GM23338 (cell line): ENCODE measurements at regions not wholly inside any gene's neighbourhood (a gene's known extent, or its start where the extent isn't known, plus 50 kb on each side); places are given as distances from the start of the nearest gene placed in this dataset.

ENCODE experiments used
- ATAC-seq: fragments of 200-7000 bp; cut with Tn5 transposase; 3 replicates; pipeline ENCODE4 v1.9.1; 2020
- DNase-seq: peaks from one replicate; pipeline ENCODE4 v3.0.0-alpha.2; 2015; ENCODE audit warnings: low spot score
- H2AFZ ChIP-seq: fragments of 200-600 bp; sonication (generic); 2 replicates; pipeline ENCODE4 v1.8.0; 2016; ENCODE audit warnings: antibody characterized with exemption, mild to moderate bottlenecking, moderate library complexity
- H3F3A ChIP-seq: fragments of 200-600 bp; sonication (generic); replicated peaks from 2 replicates; pipeline ENCODE4 v1.8.0; 2017; ENCODE audit warnings: antibody characterized with exemption, mixed run types, low read depth
- H3K27ac ChIP-seq: fragments of 200-600 bp; sonication (generic); 2 replicates; pipeline ENCODE4 v1.6.1; 2016; ENCODE audit warnings: low read depth
- H3K27me3 ChIP-seq: fragments of 200-600 bp; sonication (generic); 2 replicates; pipeline ENCODE4 v1.8.0; 2016; ENCODE audit warnings: mild to moderate bottlenecking, mixed run types, moderate library complexity; ENCODE audit not compliant: insufficient read depth
- H3K36me3 ChIP-seq: fragments of 200-600 bp; sonication (generic); 2 replicates; pipeline ENCODE4 v1.8.0; 2016; ENCODE audit warnings: mild to moderate bottlenecking; ENCODE audit not compliant: insufficient read depth
- H3K4me1 ChIP-seq: fragments of 200-600 bp; sonication (generic); 2 replicates; pipeline ENCODE4 v1.8.0; 2016; ENCODE audit warnings: mild to moderate bottlenecking, moderate library complexity; ENCODE audit not compliant: insufficient read depth
- H3K4me2 ChIP-seq: fragments of 200-600 bp; sonication (generic); 2 replicates; pipeline ENCODE4 v1.7.1; 2017; ENCODE audit warnings: mixed run types
- H3K4me3 ChIP-seq: fragments of 200-600 bp; sonication (generic); 2 replicates; pipeline ENCODE4 v1.6.1; 2016; ENCODE audit warnings: mixed run types
- H3K79me2 ChIP-seq: fragments of 200-600 bp; sonication (generic); replicated peaks from 2 replicates; pipeline ENCODE4 v1.8.0; 2017; ENCODE audit warnings: mild to moderate bottlenecking; ENCODE audit not compliant: insufficient read depth
- H3K9me2 ChIP-seq: fragments of 200-600 bp; sonication (generic); 2 replicates; pipeline ENCODE4 v1.8.0; 2017; ENCODE audit not compliant: insufficient read depth
- H4K20me1 ChIP-seq: fragments of 200-600 bp; sonication (generic); replicated peaks from 2 replicates; pipeline ENCODE4 v1.8.0; 2017; ENCODE audit warnings: mild to moderate bottlenecking; ENCODE audit not compliant: insufficient read depth
- H3K27ac Mint-ChIP-seq: 2 replicates; pipeline ENCODE4 v1.8.0; 2020; ENCODE audit warnings: inconsistent platforms, mild to moderate bottlenecking, moderate library complexity, mixed read lengths
- H3K27me3 Mint-ChIP-seq: 3 replicates; pipeline ENCODE4 v1.8.0; 2022; ENCODE audit warnings: low read depth, mild to moderate bottlenecking, moderate library complexity, mixed read lengths, inconsistent platforms; ENCODE audit not compliant: insufficient read depth, poor library complexity
- H3K36me3 Mint-ChIP-seq: 3 replicates; pipeline ENCODE4 v1.8.0; 2021; ENCODE audit warnings: low read depth, mild to moderate bottlenecking, inconsistent platforms, moderate library complexity, mixed read lengths
- H3K4me1 Mint-ChIP-seq: 3 replicates; pipeline ENCODE4 v1.8.0; 2020; ENCODE audit warnings: mild to moderate bottlenecking, inconsistent platforms, mixed read lengths
- H3K4me3 Mint-ChIP-seq: 3 replicates; pipeline ENCODE4 v1.8.0; 2021; ENCODE audit warnings: moderate library complexity, mild to moderate bottlenecking, inconsistent platforms, mixed read lengths
- H3K9me3 Mint-ChIP-seq: 3 replicates; pipeline ENCODE4 v1.8.0; 2020; ENCODE audit warnings: moderate library complexity, mild to moderate bottlenecking, inconsistent platforms, mixed read lengths
- CTCF ChIP-seq, 2 experiments: fragments of 200-600 bp in 1 of 2; sonication (generic) in 1 of 2; conservative IDR thresholded peaks; 2 replicates each; pipeline versions ENCODE4 v1.5.1 to v1.6.1; 2016 to 2017; ENCODE audit warnings: antibody characterized with exemption in 2 of 2, low read depth in 2 of 2, mild to moderate bottlenecking in 2 of 2, moderate library complexity in 1 of 2
- EZH2 ChIP-seq: fragments of 200-600 bp; sonication (generic); IDR thresholded peaks from one replicate; pipeline ENCODE4 v1.8.0; 2017; ENCODE audit warnings: antibody characterized with exemption, mild to moderate bottlenecking, low read depth; ENCODE audit not compliant: unreplicated experiment
- EZH2phosphoT487 ChIP-seq: fragments of 200-600 bp; sonication (generic); IDR thresholded peaks from one replicate; pipeline ENCODE4 v1.8.1; 2018; ENCODE audit warnings: antibody characterized with exemption; ENCODE audit not compliant: unreplicated experiment
- NANOG ChIP-seq: IDR thresholded peaks from 2 replicates; pipeline ENCODE4 v1.6.1; 2016; ENCODE audit warnings: antibody characterized with exemption, borderline replicate concordance
- POLR2AphosphoS5 ChIP-seq: IDR thresholded peaks from 2 replicates; pipeline ENCODE4 v1.6.1; 2016; ENCODE audit warnings: antibody characterized with exemption, low read depth
- ZNF114 ChIP-seq: fragments of 250-450 bp; sonication (Bioruptor Pico); IDR thresholded peaks from 2 replicates; pipeline ENCODE4 v1.5.0; 2020; ENCODE audit warnings: mild to moderate bottlenecking, moderate library complexity
- ZNF331 ChIP-seq: fragments of 250-450 bp; sonication (Bioruptor Pico); IDR thresholded peaks from 2 replicates; pipeline ENCODE4 v1.5.0; 2020; ENCODE audit warnings: low read depth, mild to moderate bottlenecking, moderate library complexity
- ZNF462 ChIP-seq: fragments of 250-450 bp; sonication (Bioruptor Pico); IDR thresholded peaks from 2 replicates; pipeline ENCODE4 v1.5.0; 2020; ENCODE audit warnings: mild to moderate bottlenecking, moderate library complexity
- TF ChIP-seq, protein P1 (sequence below): IDR thresholded peaks from 2 replicates; pipeline ENCODE4 v1.6.1; 2016; ENCODE audit warnings: antibody characterized with exemption
- TF ChIP-seq, protein P2 (sequence below): IDR thresholded peaks from one replicate; pipeline ENCODE4 v1.6.1; 2018; ENCODE audit warnings: antibody characterized with exemption; ENCODE audit not compliant: unreplicated experiment

GRCh38 chr2:59566739-59567138 lies 986.7 kb downstream of the BCL11A start (continued):
- TF ChIP-seq ZNF462 (CRISPR knock-in tag) (no peak), ZNF114 (CRISPR knock-in tag) (no peak), ZNF331 (no peak), NANOG (no peak), EZH2phosphoT487 (no peak), EZH2 (no peak)
- TF ChIP-seq, protein P1, sequence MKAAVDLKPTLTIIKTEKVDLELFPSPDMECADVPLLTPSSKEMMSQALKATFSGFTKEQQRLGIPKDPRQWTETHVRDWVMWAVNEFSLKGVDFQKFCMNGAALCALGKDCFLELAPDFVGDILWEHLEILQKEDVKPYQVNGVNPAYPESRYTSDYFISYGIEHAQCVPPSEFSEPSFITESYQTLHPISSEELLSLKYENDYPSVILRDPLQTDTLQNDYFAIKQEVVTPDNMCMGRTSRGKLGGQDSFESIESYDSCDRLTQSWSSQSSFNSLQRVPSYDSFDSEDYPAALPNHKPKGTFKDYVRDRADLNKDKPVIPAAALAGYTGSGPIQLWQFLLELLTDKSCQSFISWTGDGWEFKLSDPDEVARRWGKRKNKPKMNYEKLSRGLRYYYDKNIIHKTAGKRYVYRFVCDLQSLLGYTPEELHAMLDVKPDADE: no peak

- H3K36me3 Mint-ChIP-seq: no peaks in the 10 kb centered on the region
- Histone ChIP-seq H3K4me2 (peak overlapping the region; percentile 41), H3K27ac (no peak overlapping the region), H3K9me2 (no peaks in the 10 kb centered on the region; the same call in 1 of the 2 replicates), H3K4me1 (peaks cover 13% of the 10 kb centered on the region), H3K79me2 (no peaks in the 10 kb centered on the region), H2AFZ (peak overlapping the region; percentile 83; the same call in 1 of the 2 replicates), H3K27me3 (no peaks in the 10 kb centered on the region), H4K20me1 (no peaks in the 10 kb centered on the region), H3K4me3 (no peak overlapping the region), H3F3A (no peaks in the 10 kb centered on the region), H3K36me3 (no peaks in the 10 kb centered on the region)
- DNase-seq (peak; percentile 32), ATAC-seq (peak; percentile 68)
- H3K4me3 Mint-ChIP-seq: peak overlapping the region; percentile 20; the same call in 2 of the 3 replicates
- peaks cover under 1% of the 10 kb centered on the region; the same call in 1 of the 3 replicates for H3K9me3 Mint-ChIP-seq
- peaks cover 24% of the 10 kb centered on the region for H3K4me1 Mint-ChIP-seq
- H3K27ac Mint-ChIP-seq: peak overlapping the region; percentile 19; the same call in 1 of the 2 replicates
- H3K27me3 Mint-ChIP-seq: peaks cover 2% of the 10 kb centered on the region
- TF ChIP-seq, protein P1: no peak
- TF ChIP-seq ZNF114 (CRISPR knock-in tag): no peak
- TF ChIP-seq CTCF (conservative IDR thresholded peaks at IDR 0.05; ENCODE audit: low read depth in 2 of 2): no peak
- no peak for TF ChIP-seq EZH2phosphoT487
- TF ChIP-seq POLR2AphosphoS5: no peak
- TF ChIP-seq, protein P2, sequence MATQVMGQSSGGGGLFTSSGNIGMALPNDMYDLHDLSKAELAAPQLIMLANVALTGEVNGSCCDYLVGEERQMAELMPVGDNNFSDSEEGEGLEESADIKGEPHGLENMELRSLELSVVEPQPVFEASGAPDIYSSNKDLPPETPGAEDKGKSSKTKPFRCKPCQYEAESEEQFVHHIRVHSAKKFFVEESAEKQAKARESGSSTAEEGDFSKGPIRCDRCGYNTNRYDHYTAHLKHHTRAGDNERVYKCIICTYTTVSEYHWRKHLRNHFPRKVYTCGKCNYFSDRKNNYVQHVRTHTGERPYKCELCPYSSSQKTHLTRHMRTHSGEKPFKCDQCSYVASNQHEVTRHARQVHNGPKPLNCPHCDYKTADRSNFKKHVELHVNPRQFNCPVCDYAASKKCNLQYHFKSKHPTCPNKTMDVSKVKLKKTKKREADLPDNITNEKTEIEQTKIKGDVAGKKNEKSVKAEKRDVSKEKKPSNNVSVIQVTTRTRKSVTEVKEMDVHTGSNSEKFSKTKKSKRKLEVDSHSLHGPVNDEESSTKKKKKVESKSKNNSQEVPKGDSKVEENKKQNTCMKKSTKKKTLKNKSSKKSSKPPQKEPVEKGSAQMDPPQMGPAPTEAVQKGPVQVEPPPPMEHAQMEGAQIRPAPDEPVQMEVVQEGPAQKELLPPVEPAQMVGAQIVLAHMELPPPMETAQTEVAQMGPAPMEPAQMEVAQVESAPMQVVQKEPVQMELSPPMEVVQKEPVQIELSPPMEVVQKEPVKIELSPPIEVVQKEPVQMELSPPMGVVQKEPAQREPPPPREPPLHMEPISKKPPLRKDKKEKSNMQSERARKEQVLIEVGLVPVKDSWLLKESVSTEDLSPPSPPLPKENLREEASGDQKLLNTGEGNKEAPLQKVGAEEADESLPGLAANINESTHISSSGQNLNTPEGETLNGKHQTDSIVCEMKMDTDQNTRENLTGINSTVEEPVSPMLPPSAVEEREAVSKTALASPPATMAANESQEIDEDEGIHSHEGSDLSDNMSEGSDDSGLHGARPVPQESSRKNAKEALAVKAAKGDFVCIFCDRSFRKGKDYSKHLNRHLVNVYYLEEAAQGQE: no peak
- no peak for TF ChIP-seq ZNF331
Observed at GRCh38 chr2:59561281-59561680, 992.2 kb downstream of the BCL11A start.
